HCT116 (cell line): ENCODE measurements at regions not wholly inside any gene's neighbourhood (a gene's known extent, or its start where the extent isn't known, plus 50 kb on each side); places are given as distances from the start of the nearest gene placed in this dataset.

Experiments
- CTCF ChIP-seq, 3 experiments: fragments of 200-600 bp in 1 of 3; sonication (generic) in 1 of 3; IDR thresholded peaks in 2 of 3; conservative IDR thresholded peaks in 1 of 3; 2 replicates each; pipeline ENCODE4 v1.5.1; 2012 to 2017; ENCODE audit warnings: low read depth in 2 of 3, low read length in 2 of 3, antibody characterized with exemption in 1 of 3, borderline replicate concordance in 1 of 3, control low read depth in 1 of 3, mild to moderate bottlenecking in 1 of 3, mixed read lengths in 1 of 3, mixed run types in 1 of 3, moderate library complexity in 1 of 3; ENCODE audit not compliant: insufficient read depth in 1 of 3
- ELF1 ChIP-seq: IDR thresholded peaks from 2 replicates; pipeline ENCODE4 v1.6.1; 2012; ENCODE audit warnings: low read depth, borderline replicate concordance
- EZH2 ChIP-seq: fragments of 200-600 bp; sonication (generic); IDR thresholded peaks from 2 replicates; pipeline ENCODE4 v1.6.1; 2017; ENCODE audit warnings: antibody characterized with exemption, mixed run types
- POLR2A ChIP-seq: IDR thresholded peaks from 2 replicates; pipeline ENCODE4 v1.7.0; 2011; ENCODE audit warnings: borderline replicate concordance; ENCODE audit not compliant: insufficient read depth, insufficient read length; ENCODE audit errors: extremely low read depth
- POLR2AphosphoS5 ChIP-seq: IDR thresholded peaks from 2 replicates; pipeline ENCODE4 v1.6.1; 2011; ENCODE audit warnings: mild to moderate bottlenecking, low read depth, low read length, moderate library complexity
- SIN3A ChIP-seq: IDR thresholded peaks from 2 replicates; pipeline ENCODE4 v1.6.1; 2012; ENCODE audit warnings: low read depth
- ZBTB33 ChIP-seq: IDR thresholded peaks from 2 replicates; pipeline ENCODE4 v1.6.1; 2011; ENCODE audit warnings: mild to moderate bottlenecking, low read length, moderate library complexity; ENCODE audit not compliant: insufficient replicate concordance; ENCODE audit errors: extremely low read depth
- ZNF274 ChIP-seq: fragments of 200-500 bp; sonication (Bioruptor generic); IDR thresholded peaks from 2 replicates; pipeline ENCODE4 v1.6.1; 2014; ENCODE audit warnings: mild to moderate bottlenecking, low read depth, low read length, inconsistent platforms

- TF ChIP-seq CTCF (IDR thresholded peaks at IDR 0.05 in 2 of 3, conservative IDR thresholded peaks at IDR 0.05 in 1 of 3; ENCODE audit: borderline replicate concordance in 1 of 3, insufficient read depth in 1 of 3, low read depth in 2 of 3, low read length in 2 of 3) (no peak), ZBTB33 (no peak), ELF1 (no peak), POLR2A (no peak), POLR2AphosphoS5 (no peak), ZNF274 (no peak), EZH2 (no peak), SIN3A (no peak)
Observed at GRCh38 chr19:28427376-28428083, 785.4 kb downstream of the UQCRFS1 start.
